ENCODE measurements at regions not wholly inside any gene's neighbourhood (a gene's known extent, or its start where the extent isn't known, plus 50 kb on each side); places are given as distances from the start of the nearest gene placed in this dataset.
"Not testable (repeated sequence)": the region's sequence is repeated elsewhere in the genome, so short reads cannot be mapped to it uniquely, and the experiment has no call there.

GRCh38 chr18:55893948-55894347 is 306.0 kb upstream of the TCF4 start:
- H3K9me3 Mint-ChIP-seq (ENCODE audit: low read depth) = peaks cover 4% of the 10 kb centered on the region
- H3K4me3 Mint-ChIP-seq (ENCODE audit: low read depth) = peak overlapping the region; percentile 82
- no peak for DNase-seq (ENCODE audit: low spot score, unreplicated experiment)
- TF ChIP-seq CTCF (IDR thresholded peaks at IDR 0.05; ENCODE audit: unreplicated experiment) = no peak
- H3K27me3 Mint-ChIP-seq = no peaks in the 10 kb centered on the region
- H3K4me1 Mint-ChIP-seq (ENCODE audit: low read depth) = peaks cover 6% of the 10 kb centered on the region
- no peak overlapping the region for H3K27ac Mint-ChIP-seq
- no peaks in the 10 kb centered on the region for H3K36me3 Mint-ChIP-seq (ENCODE audit: insufficient read depth)

DNA sequence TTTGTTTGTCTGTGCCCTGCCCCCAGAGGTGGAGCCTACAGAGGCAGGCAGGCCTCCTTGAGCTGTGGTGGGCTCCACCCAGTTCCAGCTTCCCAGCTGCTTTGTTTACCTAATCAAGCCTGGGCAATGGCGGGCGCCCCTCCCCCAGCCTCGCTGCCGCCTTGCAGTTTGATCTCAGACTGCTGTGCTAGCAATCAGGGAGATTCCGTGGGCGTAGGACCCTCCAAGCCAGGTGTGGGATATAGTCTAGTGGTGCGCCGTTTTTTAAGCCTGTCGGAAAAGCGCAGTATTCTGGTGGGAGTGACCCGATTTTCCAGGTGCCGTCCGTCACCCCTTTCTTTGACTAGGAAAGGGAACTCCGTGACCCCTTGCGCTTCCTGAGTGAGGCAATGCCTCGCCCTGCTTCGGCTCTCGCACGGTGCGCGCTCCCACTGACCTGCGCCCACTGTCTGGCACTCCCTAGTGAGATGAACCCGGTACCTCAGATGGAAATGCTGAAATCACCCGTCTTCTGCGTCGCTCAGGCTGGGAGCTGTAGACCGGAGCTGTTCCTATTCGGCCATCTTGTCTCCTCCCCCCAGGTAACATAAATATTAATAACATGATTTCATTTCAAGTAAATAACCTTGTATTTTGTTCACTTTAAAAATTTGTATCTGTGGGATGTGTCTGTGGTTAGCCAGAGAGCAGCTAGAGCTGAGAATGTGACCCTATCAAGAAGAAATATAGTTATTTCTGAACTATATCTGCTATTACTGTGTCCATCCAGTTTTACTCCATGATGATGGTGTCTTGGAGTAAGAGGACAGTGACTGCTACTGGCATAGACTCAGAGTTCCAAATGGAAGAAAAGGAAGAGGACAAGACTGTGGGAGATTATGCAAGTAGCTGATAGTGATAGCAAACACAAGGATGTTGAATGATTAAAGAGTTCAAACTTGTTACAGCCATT is 305.1 kb upstream of the TCF4 start:
- not testable (repeated sequence) for H3K4me1 Mint-ChIP-seq (ENCODE audit: low read depth); H3K36me3 Mint-ChIP-seq (ENCODE audit: insufficient read depth); H3K9me3 Mint-ChIP-seq (ENCODE audit: low read depth); DNase-seq (ENCODE audit: low spot score, unreplicated experiment); H3K27me3 Mint-ChIP-seq
- peak overlapping the region; percentile 98 for H3K27ac Mint-ChIP-seq
- peak overlapping the region; percentile 82 for H3K4me3 Mint-ChIP-seq (ENCODE audit: low read depth)

DNA sequence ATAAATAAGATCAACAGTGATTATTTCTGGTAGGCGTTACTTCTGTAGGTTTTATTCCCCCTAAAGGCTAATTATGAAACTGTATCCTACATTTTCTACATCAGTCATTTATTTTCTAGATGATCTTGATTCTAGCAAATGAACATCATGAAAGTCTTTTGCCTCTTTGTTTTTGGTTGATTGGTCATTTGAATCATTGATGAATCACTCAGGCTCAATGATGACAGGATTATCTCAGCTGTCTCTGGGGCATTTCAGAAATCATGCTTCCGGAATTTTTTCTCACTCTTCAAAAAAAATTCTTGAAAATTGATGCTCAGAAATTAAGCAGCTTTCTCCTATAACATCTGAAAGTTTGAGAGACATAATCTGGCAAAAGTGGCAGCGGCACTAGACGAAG is 298.9 kb upstream of the TCF4 start:
- no peak for TF ChIP-seq CTCF (IDR thresholded peaks at IDR 0.05; ENCODE audit: unreplicated experiment)
- Mint-ChIP-seq H3K36me3 (ENCODE audit: insufficient read depth) (no peaks in the 10 kb centered on the region), H3K27me3 (no peaks in the 10 kb centered on the region), H3K4me3 (ENCODE audit: low read depth) (no peak overlapping the region), H3K27ac (no peak overlapping the region), H3K9me3 (ENCODE audit: low read depth) (peaks cover 2% of the 10 kb centered on the region), H3K4me1 (ENCODE audit: low read depth) (no peaks in the 10 kb centered on the region)
- no peak for DNase-seq (ENCODE audit: low spot score, unreplicated experiment)

DNA sequence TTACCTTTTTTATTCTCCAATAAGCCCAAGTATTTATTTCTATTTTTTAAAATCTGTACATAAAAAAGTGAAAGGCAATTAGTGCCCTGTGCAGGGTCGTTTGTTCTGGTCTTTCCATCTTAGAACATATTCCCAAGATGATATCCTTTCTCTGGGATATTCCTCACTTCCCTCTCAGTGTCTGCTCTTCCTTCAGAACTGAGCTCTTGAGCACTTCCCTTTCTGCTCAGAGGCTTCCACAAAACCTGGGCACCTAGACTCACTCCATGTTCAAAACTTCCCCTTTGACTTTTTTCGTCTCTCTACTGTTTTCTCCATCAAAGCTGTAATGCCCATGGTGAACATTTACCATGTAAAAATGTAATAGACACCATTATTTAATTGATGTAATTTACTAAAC is 296.5 kb upstream of the TCF4 start:
- DNase-seq (ENCODE audit: low spot score, unreplicated experiment) = no peak
- no peak for TF ChIP-seq CTCF (IDR thresholded peaks at IDR 0.05; ENCODE audit: unreplicated experiment)
- Mint-ChIP-seq H3K4me3 (ENCODE audit: low read depth) (no peak overlapping the region), H3K4me1 (ENCODE audit: low read depth) (no peaks in the 10 kb centered on the region), H3K36me3 (ENCODE audit: insufficient read depth) (no peaks in the 10 kb centered on the region), H3K27ac (no peak overlapping the region), H3K9me3 (ENCODE audit: low read depth) (peaks cover 2% of the 10 kb centered on the region), H3K27me3 (no peaks in the 10 kb centered on the region)

DNA sequence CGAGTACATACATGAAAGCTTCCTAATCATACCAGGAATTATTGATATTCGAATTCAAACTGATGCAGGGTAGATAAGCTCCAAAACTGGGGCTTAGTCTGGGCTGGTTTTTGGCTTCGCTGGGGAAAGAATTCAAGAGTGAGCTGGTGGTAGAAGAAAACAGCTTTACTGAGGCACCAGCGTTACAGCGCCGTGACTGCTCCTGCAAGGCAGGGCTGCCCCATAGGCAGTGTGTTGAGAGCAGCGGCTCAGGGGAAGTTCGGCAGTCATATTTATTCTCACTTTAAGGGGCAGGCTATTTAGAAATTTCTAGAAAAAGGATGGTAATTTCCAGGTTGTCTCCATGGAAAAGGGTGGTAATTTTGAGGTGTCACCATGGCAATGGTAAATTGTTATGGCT is 292.6 kb upstream of the TCF4 start:
- H3K9me3 Mint-ChIP-seq (ENCODE audit: low read depth) = no peaks in the 10 kb centered on the region
- no peaks in the 10 kb centered on the region for H3K36me3 Mint-ChIP-seq (ENCODE audit: insufficient read depth)
- no peaks in the 10 kb centered on the region for H3K27me3 Mint-ChIP-seq
- peaks cover 2% of the 10 kb centered on the region for H3K4me1 Mint-ChIP-seq (ENCODE audit: low read depth)
- no peak overlapping the region for H3K4me3 Mint-ChIP-seq (ENCODE audit: low read depth)
- TF ChIP-seq CTCF (IDR thresholded peaks at IDR 0.05; ENCODE audit: unreplicated experiment) = no peak
- no peak overlapping the region for H3K27ac Mint-ChIP-seq
- DNase-seq (ENCODE audit: low spot score, unreplicated experiment) = no peak

- Mint-ChIP-seq H3K4me3 (ENCODE audit: low read depth) (no peak overlapping the region), H3K27ac (no peak overlapping the region), H3K27me3 (no peaks in the 10 kb centered on the region), H3K36me3 (ENCODE audit: insufficient read depth) (no peaks in the 10 kb centered on the region), H3K9me3 (ENCODE audit: low read depth) (no peaks in the 10 kb centered on the region), H3K4me1 (ENCODE audit: low read depth) (peaks cover 5% of the 10 kb centered on the region)
- no peak for DNase-seq (ENCODE audit: low spot score, unreplicated experiment)
- TF ChIP-seq CTCF (IDR thresholded peaks at IDR 0.05; ENCODE audit: unreplicated experiment) = no peak
Observed at GRCh38 chr18:55879331-55879730, 291.3 kb upstream of the TCF4 start.

Measured in progenitor cell of endocrine pancreas (in vitro differentiated cells).